GM12878 (cell line): ENCODE measurements at regions not wholly inside any gene's neighbourhood (a gene's known extent, or its start where the extent isn't known, plus 50 kb on each side); places are given as distances from the start of the nearest gene placed in this dataset.

Experiments
- ATAC-seq: fragments of 200-7000 bp; cut with Tn5 transposase; 3 replicates; pipeline ENCODE4 v1.9.1; 2020; ENCODE audit warnings: mild to moderate bottlenecking, moderate library complexity
- BruUV-seq: library from RNA; stranded (reverse); fragments of 400-500 nt; replicated peaks from 2 replicates; lab custom pipeline; 2021; lab: Mats Ljungman, UMichigan
- CTCF ChIA-PET: fragments of 300-600 bp; sonication (Branson Sonifier 250); formaldehyde crosslinking; extraction: SDS; loops from one replicate; lab custom pipeline; 2021; ENCODE audit warnings: inconsistent platforms; lab: Yijun Ruan, JAX
- POLR2A ChIA-PET: fragments of 350-600 bp; formaldehyde crosslinking; extraction: SDS; loops from one replicate; lab custom pipeline; 2021; ENCODE audit warnings: inconsistent platforms; lab: Charles Lee
- RAD21 ChIA-PET: fragments of 300-600 bp; sonication (Branson Sonifier 250); formaldehyde crosslinking; loops from one replicate; lab custom pipeline; 2023; ENCODE audit warnings: antibody characterized with exemption; ENCODE audit not compliant: unreplicated experiment; lab: Charles Lee
- SMC1A ChIA-PET: fragments of 300-600 bp; sonication (Branson Sonifier 250); formaldehyde crosslinking; loops from one replicate; lab custom pipeline; 2023; ENCODE audit not compliant: unreplicated experiment, uncharacterized antibody; lab: Charles Lee
- DNase-seq: peaks from one replicate; pipeline ENCODE4 v3.0.0-alpha.2; 2011; ENCODE audit warnings: low read depth, low spot score
- FAIRE-seq: peaks from 3 replicates; lab custom pipeline; 2011; peaks lifted over from hg19 to GRCh38; lab: Jason Lieb, UNC
- H2AFZ ChIP-seq: 2 replicates; pipeline ENCODE4 v1.6.0; 2011; ENCODE audit warnings: low read depth, low read length, control low read depth; ENCODE audit not compliant: control insufficient read depth
- H3K27ac ChIP-seq: 2 replicates; pipeline ENCODE4 v1.5.1; 2011; ENCODE audit warnings: control low read depth; ENCODE audit not compliant: control insufficient read depth, insufficient read depth
- H3K27me3 ChIP-seq, 2 experiments: replicated peaks in 1 of 2; 2 replicates each; pipeline versions ENCODE4 v1.6.0 to v1.6.1; 2011; ENCODE audit warnings: low read length in 1 of 2; ENCODE audit not compliant: control insufficient read depth in 2 of 2, insufficient read depth in 2 of 2
- H3K36me3 ChIP-seq, 2 experiments: 2 replicates each; pipeline ENCODE4 v1.5.1; 2011; ENCODE audit warnings: low read length in 1 of 2; ENCODE audit not compliant: control insufficient read depth in 2 of 2, insufficient read depth in 2 of 2
- H3K4me1 ChIP-seq: 2 replicates; pipeline ENCODE4 v1.6.1; 2011; ENCODE audit warnings: mild to moderate bottlenecking, low read length, moderate library complexity, mixed read lengths; ENCODE audit not compliant: control insufficient read depth, insufficient read depth
- H3K4me2 ChIP-seq: 2 replicates; pipeline ENCODE4 v1.6.0; 2011; ENCODE audit warnings: control low read depth; ENCODE audit not compliant: control insufficient read depth, insufficient read depth
- H3K4me3 ChIP-seq: fragments of 200-600 bp; sonication (generic); 2 replicates; pipeline ENCODE4 v1.5.1; 2016
- H3K79me2 ChIP-seq: 2 replicates; pipeline ENCODE4 v1.6.0; 2011; ENCODE audit warnings: low read length; ENCODE audit not compliant: control insufficient read depth, insufficient read depth
- H3K9ac ChIP-seq: 2 replicates; pipeline ENCODE4 v1.8.0; 2011; ENCODE audit warnings: low read length, control low read depth, mixed read lengths; ENCODE audit not compliant: control insufficient read depth, insufficient read depth
- H3K9me3 ChIP-seq: replicated peaks from 3 replicates; pipeline ENCODE4 v1.5.1; 2011; ENCODE audit warnings: mild to moderate bottlenecking, low read length; ENCODE audit not compliant: control insufficient read depth, insufficient read depth
- H4K20me1 ChIP-seq: 2 replicates; pipeline ENCODE4 v1.6.0; 2011; ENCODE audit not compliant: control insufficient read depth, insufficient read depth
- BACH1 ChIP-seq: fragments of 450-650 bp; IDR thresholded peaks from 2 replicates; pipeline ENCODE4 v1.6.1; 2017; ENCODE audit warnings: mild to moderate bottlenecking, borderline replicate concordance
- ESRRA ChIP-seq: IDR thresholded peaks from 2 replicates; pipeline ENCODE4 v1.6.1; 2012; ENCODE audit warnings: mild to moderate bottlenecking, low read length, improper control_type of control experiment
- FOS ChIP-seq: IDR thresholded peaks from 3 replicates; pipeline ENCODE4 v1.6.1; 2011; ENCODE audit warnings: borderline replicate concordance; ENCODE audit not compliant: insufficient read length; ENCODE audit errors: extremely low read depth
- HDAC2 ChIP-seq: fragments of 200-600 bp; sonication (generic); IDR thresholded peaks from 2 replicates; pipeline ENCODE4 v1.6.1; 2017
- PRDM15 ChIP-seq: fragments of 450-650 bp; formaldehyde crosslinking; IDR thresholded peaks from 2 replicates; pipeline ENCODE4 v1.4.0; 2020; ENCODE audit warnings: mild to moderate bottlenecking, moderate library complexity
- RUNX3 ChIP-seq: IDR thresholded peaks from 2 replicates; pipeline ENCODE4 v1.6.1; 2012; ENCODE audit warnings: low read length, inconsistent platforms
- TBL1XR1 ChIP-seq: IDR thresholded peaks from 2 replicates; pipeline ENCODE4 v1.6.1; 2012; ENCODE audit warnings: low read depth, low read length, improper control_type of control experiment
- TCF7 ChIP-seq: IDR thresholded peaks from 2 replicates; pipeline ENCODE4 v1.6.1; 2014; ENCODE audit warnings: antibody characterized with exemption, borderline replicate concordance
- ZBED1 ChIP-seq: IDR thresholded peaks from 2 replicates; pipeline ENCODE4 v1.6.1; 2016; ENCODE audit warnings: borderline replicate concordance
- ZNF384 ChIP-seq: IDR thresholded peaks from 2 replicates; pipeline ENCODE4 v1.6.1; 2012; ENCODE audit warnings: low read depth, mild to moderate bottlenecking, low read length, improper control_type of control experiment, borderline replicate concordance
- WGBS: methylation state at CpG from one replicate; pipeline ENCODE4 v1.1.6; 2016; ENCODE audit warnings: low lambda C conversion rate; ENCODE audit not compliant: insufficient replicate concordance, insufficient coverage; ENCODE audit errors: missing lambda C conversion rate; 5-methylcytosine and 5-hydroxymethylcytosine counted together
- in situ Hi-C: fragments of 300-500 bp; cut with MboI; formaldehyde crosslinking; loops from 9 replicates; pipeline ENCODE4 v1.14.3; 2018; ENCODE audit warnings: mixed read lengths
- intact Hi-C: fragments of 100-400 bp; cut with micrococcal nuclease; formaldehyde crosslinking; loops from one replicate; pipeline ENCODE4 v1.14.2; 2022; ENCODE audit not compliant: unreplicated experiment
- TF ChIP-seq, protein P1 (sequence below): fragments of 450-650 bp; IDR thresholded peaks from 2 replicates; pipeline ENCODE4 v1.6.1; 2016; ENCODE audit warnings: mild to moderate bottlenecking

DNA sequence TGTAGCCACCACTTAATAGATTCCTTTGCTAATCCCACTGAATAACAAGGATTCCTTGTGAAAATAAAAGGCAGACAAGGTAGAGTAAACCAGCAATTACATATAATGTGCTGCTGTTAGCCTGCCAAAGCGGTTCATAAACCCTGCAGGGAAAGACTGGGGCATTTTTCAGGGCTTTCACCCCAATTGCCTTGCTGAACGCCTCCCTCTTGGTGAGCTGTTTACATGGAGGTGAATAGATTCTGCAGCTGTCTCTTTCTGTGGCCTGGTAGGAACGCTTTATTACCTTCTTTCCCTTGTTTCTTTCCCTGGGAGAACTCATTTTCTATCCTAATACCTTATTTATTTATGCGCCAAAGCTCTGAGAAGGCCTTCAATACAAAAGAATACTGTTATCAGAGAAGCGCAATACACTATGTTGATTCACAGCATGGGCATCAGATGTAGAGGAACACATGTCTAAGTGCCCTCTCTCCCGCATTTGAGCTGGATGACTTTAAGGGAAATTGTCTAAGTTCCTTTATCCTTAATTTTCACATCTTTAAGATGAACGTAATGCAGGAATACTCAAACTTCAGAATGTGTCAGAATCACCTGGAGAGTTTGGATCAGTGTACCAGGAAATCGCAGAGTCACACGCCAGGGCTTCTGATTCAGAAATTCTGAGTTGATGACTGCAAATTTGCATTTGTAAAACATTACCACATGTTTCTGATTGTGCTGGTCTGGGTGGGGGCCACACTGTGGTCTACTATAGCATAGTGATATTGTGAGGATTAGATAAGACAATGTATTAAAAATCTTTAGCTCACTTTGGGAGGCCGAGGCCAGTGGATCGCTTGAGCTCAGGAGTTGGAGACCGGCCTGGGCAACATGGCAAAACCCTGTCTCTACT is 1203.8 kb downstream of the SORCS3 start:
- no peak for DNase-seq
- POLR2A ChIA-PET = interaction anchor here (0.7 kb wide), 1 partner anchor 37 kb away, joined by 3 read pairs; no protein-coding TSS in a partner anchor
- RAD21 ChIA-PET = interaction anchor here (1.5 kb wide), 1 partner anchor 108 kb away, joined by 4 read pairs; no protein-coding TSS in a partner anchor
- Histone ChIP-seq H3K9ac (no peak overlapping the region), H3K79me2 (no peaks in the 10 kb centered on the region), H3K4me2 (no peak overlapping the region), H3K36me3 (no peaks in the 10 kb centered on the region), H2AFZ (no peak overlapping the region), H3K4me1 (peaks cover 2% of the 10 kb centered on the region; the same call in 1 of the 2 replicates), H3K9me3 (no peaks in the 10 kb centered on the region), H4K20me1 (no peaks in the 10 kb centered on the region), H3K4me3 (no peak overlapping the region), H3K27me3 (no peaks in the 10 kb centered on the region), H3K27ac (no peak overlapping the region)
- ATAC-seq = no peak
- SMC1A ChIA-PET = interaction anchor here (0.7 to 3.6 kb wide), 8 partner anchors 11 to 106 kb away, joined by 3 to 16 read pairs (median 5); no protein-coding TSS in a partner anchor
- intact Hi-C loops (no loop called here), in situ Hi-C loops (no loop called here)
- CTCF ChIA-PET = interaction anchor here (1.1 to 2.2 kb wide), 4 partner anchors 14 to 104 kb away, joined by 3 to 13 read pairs (median 4); no protein-coding TSS in a partner anchor
- FAIRE-seq = no peak
- no TSS peak for BruUV-seq
- WGBS = 67% methylated on average over 12 of the region's 12 CpGs
- TF ChIP-seq BACH1 (no peak), HDAC2 (no peak), TCF7 (no peak), PRDM15 (CRISPR knock-in tag) (no peak), ESRRA (no peak), TBL1XR1 (no peak), RUNX3 (no peak), ZBED1 (no peak), FOS (no peak), ZNF384 (no peak)
- TF ChIP-seq, protein P1, sequence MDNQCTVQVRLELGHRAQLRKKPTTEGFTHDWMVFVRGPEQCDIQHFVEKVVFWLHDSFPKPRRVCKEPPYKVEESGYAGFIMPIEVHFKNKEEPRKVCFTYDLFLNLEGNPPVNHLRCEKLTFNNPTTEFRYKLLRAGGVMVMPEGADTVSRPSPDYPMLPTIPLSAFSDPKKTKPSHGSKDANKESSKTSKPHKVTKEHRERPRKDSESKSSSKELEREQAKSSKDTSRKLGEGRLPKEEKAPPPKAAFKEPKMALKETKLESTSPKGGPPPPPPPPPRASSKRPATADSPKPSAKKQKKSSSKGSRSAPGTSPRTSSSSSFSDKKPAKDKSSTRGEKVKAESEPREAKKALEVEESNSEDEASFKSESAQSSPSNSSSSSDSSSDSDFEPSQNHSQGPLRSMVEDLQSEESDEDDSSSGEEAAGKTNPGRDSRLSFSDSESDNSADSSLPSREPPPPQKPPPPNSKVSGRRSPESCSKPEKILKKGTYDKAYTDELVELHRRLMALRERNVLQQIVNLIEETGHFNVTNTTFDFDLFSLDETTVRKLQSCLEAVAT = no peak
